ENCODE measurements at regions not wholly inside any gene's neighbourhood (a gene's known extent, or its start where the extent isn't known, plus 50 kb on each side); places are given as distances from the start of the nearest gene placed in this dataset.

DNA sequence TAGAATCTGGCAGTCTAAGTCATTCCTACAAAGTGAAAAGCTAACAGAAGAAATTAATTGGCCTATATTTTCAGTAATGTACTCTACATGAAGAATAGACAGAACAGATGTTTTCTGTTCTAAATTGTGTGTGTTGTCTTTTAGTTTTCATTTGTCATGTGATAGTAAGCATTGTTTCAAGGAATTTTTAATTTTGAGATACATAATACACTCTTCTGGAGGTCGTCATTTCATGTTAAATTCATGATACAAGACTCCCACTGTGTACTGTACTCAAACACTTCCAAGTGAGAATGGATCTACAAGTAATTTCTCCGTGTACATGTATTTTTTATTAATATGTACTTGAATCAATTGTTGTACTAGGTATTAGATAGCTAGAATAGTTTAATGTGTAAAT is 1522.9 kb downstream of the MAT2B start:
- Mint-ChIP-seq H3K27ac (ENCODE audit: low read depth, unreplicated experiment) (no peak overlapping the region), H3K9me3 (ENCODE audit: unreplicated experiment) (no peaks in the 10 kb centered on the region), H3K27me3 (ENCODE audit: insufficient read depth, unreplicated experiment) (no peaks in the 10 kb centered on the region), H3K36me3 (ENCODE audit: insufficient read depth, unreplicated experiment) (no peaks in the 10 kb centered on the region), H3K4me3 (ENCODE audit: unreplicated experiment) (no peak overlapping the region), H3K4me1 (ENCODE audit: insufficient read depth, unreplicated experiment) (no peaks in the 10 kb centered on the region)
- intact Hi-C loops (cut with micrococcal nuclease): no loop called here
- ChIA-PET CTCF (interaction anchor here (0.5 to 0.7 kb wide), 3 partner anchors 348 to 961 kb away, joined by 3 to 4 read pairs (median 4); no protein-coding TSS in a partner anchor), POLR2A (interaction anchor here (0.7 kb wide), 1 partner anchor 29 kb away, joined by 4 read pairs; no protein-coding TSS in a partner anchor)
- DNase-seq (ENCODE audit: unreplicated experiment): no peak
- TF ChIP-seq, protein P1, sequence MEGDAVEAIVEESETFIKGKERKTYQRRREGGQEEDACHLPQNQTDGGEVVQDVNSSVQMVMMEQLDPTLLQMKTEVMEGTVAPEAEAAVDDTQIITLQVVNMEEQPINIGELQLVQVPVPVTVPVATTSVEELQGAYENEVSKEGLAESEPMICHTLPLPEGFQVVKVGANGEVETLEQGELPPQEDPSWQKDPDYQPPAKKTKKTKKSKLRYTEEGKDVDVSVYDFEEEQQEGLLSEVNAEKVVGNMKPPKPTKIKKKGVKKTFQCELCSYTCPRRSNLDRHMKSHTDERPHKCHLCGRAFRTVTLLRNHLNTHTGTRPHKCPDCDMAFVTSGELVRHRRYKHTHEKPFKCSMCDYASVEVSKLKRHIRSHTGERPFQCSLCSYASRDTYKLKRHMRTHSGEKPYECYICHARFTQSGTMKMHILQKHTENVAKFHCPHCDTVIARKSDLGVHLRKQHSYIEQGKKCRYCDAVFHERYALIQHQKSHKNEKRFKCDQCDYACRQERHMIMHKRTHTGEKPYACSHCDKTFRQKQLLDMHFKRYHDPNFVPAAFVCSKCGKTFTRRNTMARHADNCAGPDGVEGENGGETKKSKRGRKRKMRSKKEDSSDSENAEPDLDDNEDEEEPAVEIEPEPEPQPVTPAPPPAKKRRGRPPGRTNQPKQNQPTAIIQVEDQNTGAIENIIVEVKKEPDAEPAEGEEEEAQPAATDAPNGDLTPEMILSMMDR (IDR thresholded peaks at IDR 0.05; ENCODE audit: unreplicated experiment): no peak
- BruUV-seq (replicated peaks): no TSS peak

- Mint-ChIP-seq H3K4me3 (ENCODE audit: unreplicated experiment) (no peak overlapping the region), H3K27ac (ENCODE audit: low read depth, unreplicated experiment) (no peak overlapping the region), H3K9me3 (ENCODE audit: unreplicated experiment) (no peaks in the 10 kb centered on the region), H3K27me3 (ENCODE audit: insufficient read depth, unreplicated experiment) (no peaks in the 10 kb centered on the region), H3K4me1 (ENCODE audit: insufficient read depth, unreplicated experiment) (no peaks in the 10 kb centered on the region), H3K36me3 (ENCODE audit: insufficient read depth, unreplicated experiment) (no peaks in the 10 kb centered on the region)
- BruUV-seq (replicated peaks): no TSS peak
- peak; percentile 50 for DNase-seq (ENCODE audit: unreplicated experiment)
- intact Hi-C loops (cut with micrococcal nuclease): no loop called here
- ChIA-PET CTCF (no interaction called here), POLR2A (no interaction called here)
- TF ChIP-seq, protein P1 (IDR thresholded peaks at IDR 0.05; ENCODE audit: unreplicated experiment): peak; percentile 9
Measured at GRCh38 chr5:165029099-165029870, 1523.9 kb downstream of the MAT2B start.

GRCh38 chr5:165030971-165031370 is 1525.6 kb downstream of the MAT2B start:
- DNase-seq (ENCODE audit: unreplicated experiment): no peak
- ChIA-PET CTCF (interaction anchor here (1.0 kb wide), 1 partner anchor 18 kb away, joined by 3 read pairs; no protein-coding TSS in a partner anchor), POLR2A (no interaction called here)
- no peaks in the 10 kb centered on the region for H3K9me3 Mint-ChIP-seq (ENCODE audit: unreplicated experiment)
- TF ChIP-seq, protein P1 (IDR thresholded peaks at IDR 0.05; ENCODE audit: unreplicated experiment): no peak
- no peak overlapping the region for H3K4me3 Mint-ChIP-seq (ENCODE audit: unreplicated experiment)
- no peaks in the 10 kb centered on the region for H3K27me3 Mint-ChIP-seq (ENCODE audit: insufficient read depth, unreplicated experiment)
- peaks cover 13% of the 10 kb centered on the region for H3K4me1 Mint-ChIP-seq (ENCODE audit: insufficient read depth, unreplicated experiment)
- H3K36me3 Mint-ChIP-seq (ENCODE audit: insufficient read depth, unreplicated experiment): no peaks in the 10 kb centered on the region
- BruUV-seq (replicated peaks): no TSS peak
- intact Hi-C loops (cut with micrococcal nuclease): no loop called here
- H3K27ac Mint-ChIP-seq (ENCODE audit: low read depth, unreplicated experiment): no peak overlapping the region

GRCh38 chr5:165031371-165031770 is 1526.0 kb downstream of the MAT2B start:
- peaks cover 13% of the 10 kb centered on the region for H3K4me1 Mint-ChIP-seq (ENCODE audit: insufficient read depth, unreplicated experiment)

More at GRCh38 chr5:165031371-165031770, 1526.0 kb downstream of the MAT2B start:
- no peaks in the 10 kb centered on the region for H3K9me3 Mint-ChIP-seq (ENCODE audit: unreplicated experiment)
- intact Hi-C loops (cut with micrococcal nuclease): no loop called here
- no peak overlapping the region for H3K4me3 Mint-ChIP-seq (ENCODE audit: unreplicated experiment)
- no peaks in the 10 kb centered on the region for H3K36me3 Mint-ChIP-seq (ENCODE audit: insufficient read depth, unreplicated experiment)
- POLR2A ChIA-PET: no interaction called here
- DNase-seq (ENCODE audit: unreplicated experiment): no peak
- no TSS peak for BruUV-seq (replicated peaks)
- H3K27me3 Mint-ChIP-seq (ENCODE audit: insufficient read depth, unreplicated experiment): no peaks in the 10 kb centered on the region
- no peak overlapping the region for H3K27ac Mint-ChIP-seq (ENCODE audit: low read depth, unreplicated experiment)
- CTCF ChIA-PET: interaction anchor here (1.0 kb wide), 1 partner anchor 17 kb away, joined by 3 read pairs; no protein-coding TSS in a partner anchor
- TF ChIP-seq, protein P1 (IDR thresholded peaks at IDR 0.05; ENCODE audit: unreplicated experiment): no peak

All from MCF 10A (cell line).